GM12878 (cell line): ENCODE measurements at regions not wholly inside any gene's neighbourhood (a gene's known extent, or its start where the extent isn't known, plus 50 kb on each side); places are given as distances from the start of the nearest gene placed in this dataset.
A peak's percentile ranks its signal among the peaks of the same experiment; 100 is the strongest.

Source experiments
- ATAC-seq: fragments of 200-7000 bp; cut with Tn5 transposase; 3 replicates; pipeline ENCODE4 v1.9.1; 2020; ENCODE audit warnings: mild to moderate bottlenecking, moderate library complexity
- BruUV-seq: library from RNA; stranded (reverse); fragments of 400-500 nt; replicated peaks from 2 replicates; lab custom pipeline; 2021; lab: Mats Ljungman, UMichigan
- CTCF ChIA-PET: fragments of 300-600 bp; sonication (Branson Sonifier 250); formaldehyde crosslinking; extraction: SDS; loops from one replicate; lab custom pipeline; 2021; ENCODE audit warnings: inconsistent platforms; lab: Yijun Ruan, JAX
- POLR2A ChIA-PET: fragments of 350-600 bp; formaldehyde crosslinking; extraction: SDS; loops from one replicate; lab custom pipeline; 2021; ENCODE audit warnings: inconsistent platforms; lab: Charles Lee
- RAD21 ChIA-PET: fragments of 300-600 bp; sonication (Branson Sonifier 250); formaldehyde crosslinking; loops from one replicate; lab custom pipeline; 2023; ENCODE audit warnings: antibody characterized with exemption; ENCODE audit not compliant: unreplicated experiment; lab: Charles Lee
- SMC1A ChIA-PET: fragments of 300-600 bp; sonication (Branson Sonifier 250); formaldehyde crosslinking; loops from one replicate; lab custom pipeline; 2023; ENCODE audit not compliant: unreplicated experiment, uncharacterized antibody; lab: Charles Lee
- DNase-seq: peaks from one replicate; pipeline ENCODE4 v3.0.0-alpha.2; 2011; ENCODE audit warnings: low read depth, low spot score
- FAIRE-seq: peaks from 3 replicates; lab custom pipeline; 2011; peaks lifted over from hg19 to GRCh38; lab: Jason Lieb, UNC
- H2AFZ ChIP-seq: 2 replicates; pipeline ENCODE4 v1.6.0; 2011; ENCODE audit warnings: low read depth, low read length, control low read depth; ENCODE audit not compliant: control insufficient read depth
- H3K27ac ChIP-seq: 2 replicates; pipeline ENCODE4 v1.5.1; 2011; ENCODE audit warnings: control low read depth; ENCODE audit not compliant: control insufficient read depth, insufficient read depth
- H3K27me3 ChIP-seq, 2 experiments: replicated peaks in 1 of 2; 2 replicates each; pipeline versions ENCODE4 v1.6.0 to v1.6.1; 2011; ENCODE audit warnings: low read length in 1 of 2; ENCODE audit not compliant: control insufficient read depth in 2 of 2, insufficient read depth in 2 of 2
- H3K36me3 ChIP-seq, 2 experiments: 2 replicates each; pipeline ENCODE4 v1.5.1; 2011; ENCODE audit warnings: low read length in 1 of 2; ENCODE audit not compliant: control insufficient read depth in 2 of 2, insufficient read depth in 2 of 2
- H3K4me1 ChIP-seq: 2 replicates; pipeline ENCODE4 v1.6.1; 2011; ENCODE audit warnings: mild to moderate bottlenecking, low read length, moderate library complexity, mixed read lengths; ENCODE audit not compliant: control insufficient read depth, insufficient read depth
- H3K4me2 ChIP-seq: 2 replicates; pipeline ENCODE4 v1.6.0; 2011; ENCODE audit warnings: control low read depth; ENCODE audit not compliant: control insufficient read depth, insufficient read depth
- H3K4me3 ChIP-seq: fragments of 200-600 bp; sonication (generic); 2 replicates; pipeline ENCODE4 v1.5.1; 2016
- H3K79me2 ChIP-seq: 2 replicates; pipeline ENCODE4 v1.6.0; 2011; ENCODE audit warnings: low read length; ENCODE audit not compliant: control insufficient read depth, insufficient read depth
- H3K9ac ChIP-seq: 2 replicates; pipeline ENCODE4 v1.8.0; 2011; ENCODE audit warnings: low read length, control low read depth, mixed read lengths; ENCODE audit not compliant: control insufficient read depth, insufficient read depth
- H3K9me3 ChIP-seq: replicated peaks from 3 replicates; pipeline ENCODE4 v1.5.1; 2011; ENCODE audit warnings: mild to moderate bottlenecking, low read length; ENCODE audit not compliant: control insufficient read depth, insufficient read depth
- H4K20me1 ChIP-seq: 2 replicates; pipeline ENCODE4 v1.6.0; 2011; ENCODE audit not compliant: control insufficient read depth, insufficient read depth
- ATF7 ChIP-seq: fragments of 450-650 bp; IDR thresholded peaks from 2 replicates; pipeline ENCODE4 v1.6.1; 2016; ENCODE audit warnings: low read depth, mild to moderate bottlenecking
- BCL11A ChIP-seq: IDR thresholded peaks from 2 replicates; pipeline ENCODE4 v1.6.1; 2011; ENCODE audit warnings: low read depth, low read length
- EGR1 ChIP-seq, 2 experiments: IDR thresholded peaks; 1 replicate in 1 of 2; 2 replicates in 1 of 2; pipeline ENCODE4 v1.6.1; 2011 to 2012; ENCODE audit warnings: low read depth in 2 of 2, low read length in 2 of 2, borderline replicate concordance in 1 of 2, mild to moderate bottlenecking in 1 of 2, moderate library complexity in 1 of 2
- HDAC2 ChIP-seq: fragments of 200-600 bp; sonication (generic); IDR thresholded peaks from 2 replicates; pipeline ENCODE4 v1.6.1; 2017
- KAT2A ChIP-seq: conservative IDR thresholded peaks from 2 replicates; pipeline ENCODE4 v1.6.1; 2011; ENCODE audit warnings: low read depth, low read length; ENCODE audit not compliant: control insufficient read depth
- TAF1 ChIP-seq: IDR thresholded peaks from 2 replicates; pipeline ENCODE4 v1.6.1; 2011; ENCODE audit warnings: mild to moderate bottlenecking, low read depth, low read length, borderline replicate concordance
- in situ Hi-C: fragments of 300-500 bp; cut with MboI; formaldehyde crosslinking; loops from 9 replicates; pipeline ENCODE4 v1.14.3; 2018; ENCODE audit warnings: mixed read lengths
- intact Hi-C: fragments of 100-400 bp; cut with micrococcal nuclease; formaldehyde crosslinking; loops from one replicate; pipeline ENCODE4 v1.14.2; 2022; ENCODE audit not compliant: unreplicated experiment
- TF ChIP-seq, protein P1 (sequence below): fragments of 450-650 bp; IDR thresholded peaks from 2 replicates; pipeline ENCODE4 v1.6.1; 2016; ENCODE audit warnings: mild to moderate bottlenecking, moderate library complexity, borderline replicate concordance
- TF ChIP-seq, protein P2 (sequence below): fragments of 450-650 bp; IDR thresholded peaks from 2 replicates; pipeline ENCODE4 v1.6.1; 2016; ENCODE audit warnings: mild to moderate bottlenecking
- TF ChIP-seq, protein P3 (sequence below): IDR thresholded peaks from 2 replicates; pipeline ENCODE4 v1.6.1; 2011; ENCODE audit warnings: low read depth, low read length, improper control_type of control experiment, borderline replicate concordance
- TF ChIP-seq, protein P4 (sequence below), 3 experiments: IDR thresholded peaks in 2 of 3; conservative IDR thresholded peaks in 1 of 3; 2 replicates each; pipeline ENCODE4 v1.5.1; 2011; ENCODE audit warnings: low read depth in 3 of 3, low read length in 3 of 3, mild to moderate bottlenecking in 3 of 3, control low read depth in 2 of 3, moderate library complexity in 2 of 3, inconsistent platforms in 1 of 3, mixed read lengths in 1 of 3; ENCODE audit not compliant: control insufficient read depth in 2 of 3, insufficient read depth in 1 of 3; ENCODE audit errors: extremely low read depth in 1 of 3

DNA sequence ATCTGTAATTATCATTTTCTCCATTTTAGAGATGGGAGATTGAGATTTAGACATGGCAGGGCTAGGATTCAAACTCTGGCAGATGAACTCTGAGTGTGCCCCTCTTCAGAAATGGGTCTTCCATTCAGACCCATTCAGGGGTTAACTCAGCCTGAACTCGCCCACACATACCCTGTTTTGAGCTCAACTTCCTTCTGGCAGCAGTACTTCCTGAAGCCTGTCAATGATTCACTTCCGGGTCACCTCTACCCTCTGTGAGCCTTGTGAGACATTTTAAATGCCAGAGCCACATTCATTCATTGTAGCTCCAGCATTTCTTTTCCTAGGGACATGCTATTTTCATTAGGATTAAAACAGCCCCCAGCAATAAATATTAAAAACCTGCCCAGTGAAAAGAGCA lies 209.3 kb upstream of the SLC24A2 start (continued):
- TF ChIP-seq, protein P1, sequence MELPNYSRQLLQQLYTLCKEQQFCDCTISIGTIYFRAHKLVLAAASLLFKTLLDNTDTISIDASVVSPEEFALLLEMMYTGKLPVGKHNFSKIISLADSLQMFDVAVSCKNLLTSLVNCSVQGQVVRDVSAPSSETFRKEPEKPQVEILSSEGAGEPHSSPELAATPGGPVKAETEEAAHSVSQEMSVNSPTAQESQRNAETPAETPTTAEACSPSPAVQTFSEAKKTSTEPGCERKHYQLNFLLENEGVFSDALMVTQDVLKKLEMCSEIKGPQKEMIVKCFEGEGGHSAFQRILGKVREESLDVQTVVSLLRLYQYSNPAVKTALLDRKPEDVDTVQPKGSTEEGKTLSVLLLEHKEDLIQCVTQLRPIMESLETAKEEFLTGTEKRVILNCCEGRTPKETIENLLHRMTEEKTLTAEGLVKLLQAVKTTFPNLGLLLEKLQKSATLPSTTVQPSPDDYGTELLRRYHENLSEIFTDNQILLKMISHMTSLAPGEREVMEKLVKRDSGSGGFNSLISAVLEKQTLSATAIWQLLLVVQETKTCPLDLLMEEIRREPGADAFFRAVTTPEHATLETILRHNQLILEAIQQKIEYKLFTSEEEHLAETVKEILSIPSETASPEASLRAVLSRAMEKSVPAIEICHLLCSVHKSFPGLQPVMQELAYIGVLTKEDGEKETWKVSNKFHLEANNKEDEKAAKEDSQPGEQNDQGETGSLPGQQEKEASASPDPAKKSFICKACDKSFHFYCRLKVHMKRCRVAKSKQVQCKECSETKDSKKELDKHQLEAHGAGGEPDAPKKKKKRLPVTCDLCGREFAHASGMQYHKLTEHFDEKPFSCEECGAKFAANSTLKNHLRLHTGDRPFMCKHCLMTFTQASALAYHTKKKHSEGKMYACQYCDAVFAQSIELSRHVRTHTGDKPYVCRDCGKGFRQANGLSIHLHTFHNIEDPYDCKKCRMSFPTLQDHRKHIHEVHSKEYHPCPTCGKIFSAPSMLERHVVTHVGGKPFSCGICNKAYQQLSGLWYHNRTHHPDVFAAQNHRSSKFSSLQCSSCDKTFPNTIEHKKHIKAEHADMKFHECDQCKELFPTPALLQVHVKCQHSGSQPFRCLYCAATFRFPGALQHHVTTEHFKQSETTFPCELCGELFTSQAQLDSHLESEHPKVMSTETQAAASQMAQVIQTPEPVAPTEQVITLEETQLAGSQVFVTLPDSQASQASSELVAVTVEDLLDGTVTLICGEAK = peak; percentile 70
- TF ChIP-seq EGR1 (IDR thresholded peaks at IDR 0.05; ENCODE audit: borderline replicate concordance in 1 of 2, low read depth in 2 of 2, low read length in 2 of 2) (peak in 1 of 2 experiments; percentile 30; a peak in 1 of 3 replicates), TAF1 (no peak)
- TF ChIP-seq, protein P2, sequence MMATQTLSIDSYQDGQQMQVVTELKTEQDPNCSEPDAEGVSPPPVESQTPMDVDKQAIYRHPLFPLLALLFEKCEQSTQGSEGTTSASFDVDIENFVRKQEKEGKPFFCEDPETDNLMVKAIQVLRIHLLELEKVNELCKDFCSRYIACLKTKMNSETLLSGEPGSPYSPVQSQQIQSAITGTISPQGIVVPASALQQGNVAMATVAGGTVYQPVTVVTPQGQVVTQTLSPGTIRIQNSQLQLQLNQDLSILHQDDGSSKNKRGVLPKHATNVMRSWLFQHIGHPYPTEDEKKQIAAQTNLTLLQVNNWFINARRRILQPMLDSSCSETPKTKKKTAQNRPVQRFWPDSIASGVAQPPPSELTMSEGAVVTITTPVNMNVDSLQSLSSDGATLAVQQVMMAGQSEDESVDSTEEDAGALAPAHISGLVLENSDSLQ = no peak

DNA sequence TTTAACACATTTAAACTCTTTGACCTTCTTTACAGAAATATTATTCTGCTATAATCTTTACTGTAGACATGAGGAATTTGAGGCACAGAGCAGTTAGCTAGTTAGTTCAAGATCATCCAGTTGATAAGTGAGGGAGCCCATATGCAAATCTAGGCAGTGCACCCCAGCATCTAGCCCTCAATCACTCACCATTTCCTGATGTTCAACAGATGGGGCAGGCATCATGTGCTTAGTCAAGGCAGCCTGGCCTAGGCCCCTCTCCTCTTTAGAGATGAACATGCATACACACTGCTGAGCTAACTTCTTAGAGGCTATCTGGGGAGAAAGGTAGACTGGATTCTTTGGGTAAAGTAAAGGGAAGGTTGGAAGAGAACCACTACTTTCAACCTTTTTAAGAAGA lies 206.8 kb upstream of the SLC24A2 start:
- no peaks in the 10 kb centered on the region for H3K36me3 ChIP-seq
- RAD21 ChIA-PET = no interaction called here
- in situ Hi-C loops = no loop called here
- no peak overlapping the region for H3K4me3 ChIP-seq
- FAIRE-seq = no peak
- POLR2A ChIA-PET = no interaction called here
- H3K27me3 ChIP-seq = no peaks in the 10 kb centered on the region
- H4K20me1 ChIP-seq = no peaks in the 10 kb centered on the region
- H3K79me2 ChIP-seq = no peaks in the 10 kb centered on the region
- no TSS peak for BruUV-seq
- peaks cover 18% of the 10 kb centered on the region for H3K4me1 ChIP-seq
- H2AFZ ChIP-seq = no peak overlapping the region
- no peak overlapping the region for H3K4me2 ChIP-seq
- DNase-seq = no peak
- no peak for TF ChIP-seq KAT2A
- TF ChIP-seq HDAC2 = no peak
- TF ChIP-seq, protein P3, sequence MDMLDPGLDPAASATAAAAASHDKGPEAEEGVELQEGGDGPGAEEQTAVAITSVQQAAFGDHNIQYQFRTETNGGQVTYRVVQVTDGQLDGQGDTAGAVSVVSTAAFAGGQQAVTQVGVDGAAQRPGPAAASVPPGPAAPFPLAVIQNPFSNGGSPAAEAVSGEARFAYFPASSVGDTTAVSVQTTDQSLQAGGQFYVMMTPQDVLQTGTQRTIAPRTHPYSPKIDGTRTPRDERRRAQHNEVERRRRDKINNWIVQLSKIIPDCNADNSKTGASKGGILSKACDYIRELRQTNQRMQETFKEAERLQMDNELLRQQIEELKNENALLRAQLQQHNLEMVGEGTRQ = no peak
- no peak for TF ChIP-seq ATF7
- no peak for TF ChIP-seq BCL11A
- TF ChIP-seq, protein P4, sequence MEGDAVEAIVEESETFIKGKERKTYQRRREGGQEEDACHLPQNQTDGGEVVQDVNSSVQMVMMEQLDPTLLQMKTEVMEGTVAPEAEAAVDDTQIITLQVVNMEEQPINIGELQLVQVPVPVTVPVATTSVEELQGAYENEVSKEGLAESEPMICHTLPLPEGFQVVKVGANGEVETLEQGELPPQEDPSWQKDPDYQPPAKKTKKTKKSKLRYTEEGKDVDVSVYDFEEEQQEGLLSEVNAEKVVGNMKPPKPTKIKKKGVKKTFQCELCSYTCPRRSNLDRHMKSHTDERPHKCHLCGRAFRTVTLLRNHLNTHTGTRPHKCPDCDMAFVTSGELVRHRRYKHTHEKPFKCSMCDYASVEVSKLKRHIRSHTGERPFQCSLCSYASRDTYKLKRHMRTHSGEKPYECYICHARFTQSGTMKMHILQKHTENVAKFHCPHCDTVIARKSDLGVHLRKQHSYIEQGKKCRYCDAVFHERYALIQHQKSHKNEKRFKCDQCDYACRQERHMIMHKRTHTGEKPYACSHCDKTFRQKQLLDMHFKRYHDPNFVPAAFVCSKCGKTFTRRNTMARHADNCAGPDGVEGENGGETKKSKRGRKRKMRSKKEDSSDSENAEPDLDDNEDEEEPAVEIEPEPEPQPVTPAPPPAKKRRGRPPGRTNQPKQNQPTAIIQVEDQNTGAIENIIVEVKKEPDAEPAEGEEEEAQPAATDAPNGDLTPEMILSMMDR (IDR thresholded peaks at IDR 0.05 in 2 of 3, conservative IDR thresholded peaks at IDR 0.05 in 1 of 3; ENCODE audit: control insufficient read depth in 2 of 3, extremely low read depth in 1 of 3, insufficient read depth in 1 of 3, low read depth in 3 of 3, low read length in 3 of 3) = no peak
- TF ChIP-seq, all 136 proteins: peak for 0
- CTCF ChIA-PET = no interaction called here
- ATAC-seq = no peak
- no peaks in the 10 kb centered on the region; the same call in 2 of the 3 replicates for H3K9me3 ChIP-seq
- SMC1A ChIA-PET = no interaction called here
- H3K27ac ChIP-seq = no peak overlapping the region
- intact Hi-C loops = no loop called here
- no peak overlapping the region for H3K9ac ChIP-seq
